Activated naive CD4-positive, alpha-beta T cell treated with anti-CD3 and anti-CD28 coated beads, Interleukin-2, amount 50 U/mL, for 24 hours (primary cell): ENCODE measurements at regions not wholly inside any gene's neighbourhood (a gene's known extent, or its start where the extent isn't known, plus 50 kb on each side); places are given as distances from the start of the nearest gene placed in this dataset.

Experiments
- H3K27ac Mint-ChIP-seq: one replicate; pipeline ENCODE4 v1.8.0; 2021; ENCODE audit warnings: mild to moderate bottlenecking, mixed read lengths
- H3K27me3 Mint-ChIP-seq: one replicate; pipeline ENCODE4 v1.8.0; 2021; ENCODE audit warnings: mixed read lengths
- H3K36me3 Mint-ChIP-seq: one replicate; pipeline ENCODE4 v1.8.0; 2021; ENCODE audit warnings: mixed read lengths
- H3K4me1 Mint-ChIP-seq: one replicate; pipeline ENCODE4 v1.8.0; 2021; ENCODE audit warnings: mixed read lengths
- H3K4me3 Mint-ChIP-seq: one replicate; pipeline ENCODE4 v1.8.0; 2021; ENCODE audit warnings: mild to moderate bottlenecking, mixed read lengths
- H3K9me3 Mint-ChIP-seq: one replicate; pipeline ENCODE4 v1.8.0; 2021; ENCODE audit warnings: mixed read lengths

DNA sequence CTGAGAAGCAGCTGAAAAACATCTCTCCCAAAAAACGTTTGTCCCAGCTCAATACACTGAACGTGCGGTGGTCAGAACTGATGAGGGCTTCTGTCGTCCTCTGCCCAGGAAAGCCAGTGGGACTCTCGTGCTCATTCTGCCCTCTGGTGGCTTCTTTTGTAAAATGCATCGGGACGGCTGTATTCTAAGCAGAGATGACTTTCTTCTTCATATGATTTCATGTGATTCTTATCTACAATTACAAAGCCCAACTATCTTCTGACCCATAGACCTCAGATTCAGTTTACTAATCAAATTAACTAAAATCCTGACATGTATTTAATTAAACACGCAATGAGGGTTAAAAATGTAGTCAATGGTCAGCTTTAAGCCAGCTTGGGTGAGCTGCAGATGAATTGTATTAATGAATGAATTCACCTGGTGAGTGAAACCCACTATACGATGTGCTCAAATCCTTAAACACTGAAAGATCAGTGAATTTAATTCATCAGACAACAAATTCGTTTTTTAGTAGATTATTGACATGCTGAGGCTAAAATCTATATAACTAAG, 117.6 kb upstream of the FAM204A start:
- H3K27me3 Mint-ChIP-seq, result peaks cover 26% of the 10 kb centered on the region
- H3K27ac Mint-ChIP-seq, result no peak overlapping the region
- H3K4me3 Mint-ChIP-seq, result peak overlapping the region; percentile 69
- H3K4me1 Mint-ChIP-seq, result peaks cover 8% of the 10 kb centered on the region
- no peaks in the 10 kb centered on the region for H3K9me3 Mint-ChIP-seq
- no peaks in the 10 kb centered on the region for H3K36me3 Mint-ChIP-seq

DNA sequence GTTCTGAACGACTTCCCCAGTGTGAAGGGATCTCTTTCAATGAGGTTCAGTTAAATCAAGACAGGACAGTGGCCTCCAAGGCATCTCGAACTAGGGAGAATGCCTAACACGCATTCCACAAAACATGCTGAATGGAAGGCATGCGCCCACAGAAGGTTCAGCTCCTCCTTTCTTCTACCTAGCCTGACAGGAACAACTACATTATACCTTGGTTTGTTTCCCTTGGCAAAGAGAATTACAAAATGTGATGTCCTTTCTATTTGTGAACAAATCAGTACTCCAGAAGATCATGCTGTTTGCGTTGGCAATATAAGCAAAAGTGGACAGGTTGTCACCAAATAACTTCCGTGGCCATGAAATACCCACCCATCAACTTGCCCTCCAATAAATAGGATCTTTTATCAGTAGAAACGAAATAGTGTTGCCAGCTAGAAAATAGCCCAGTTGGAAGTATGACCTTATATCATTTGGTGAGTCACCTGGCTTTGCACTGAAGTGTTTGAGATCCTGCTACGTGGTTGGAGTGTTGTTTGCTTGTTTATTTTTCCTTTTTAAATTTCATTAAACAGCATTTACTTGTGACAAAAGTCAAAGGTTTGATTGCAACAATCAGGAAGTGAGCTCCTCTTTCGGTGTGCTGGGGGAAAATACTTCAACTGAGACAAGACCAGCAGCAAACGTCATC, 117.0 kb upstream of the FAM204A start:
- peak overlapping the region; percentile 69 for H3K4me3 Mint-ChIP-seq
- no peak overlapping the region for H3K27ac Mint-ChIP-seq
- no peaks in the 10 kb centered on the region for H3K36me3 Mint-ChIP-seq
- H3K4me1 Mint-ChIP-seq, result peaks cover 8% of the 10 kb centered on the region
- peaks cover 22% of the 10 kb centered on the region for H3K27me3 Mint-ChIP-seq
- H3K9me3 Mint-ChIP-seq, result no peaks in the 10 kb centered on the region

DNA sequence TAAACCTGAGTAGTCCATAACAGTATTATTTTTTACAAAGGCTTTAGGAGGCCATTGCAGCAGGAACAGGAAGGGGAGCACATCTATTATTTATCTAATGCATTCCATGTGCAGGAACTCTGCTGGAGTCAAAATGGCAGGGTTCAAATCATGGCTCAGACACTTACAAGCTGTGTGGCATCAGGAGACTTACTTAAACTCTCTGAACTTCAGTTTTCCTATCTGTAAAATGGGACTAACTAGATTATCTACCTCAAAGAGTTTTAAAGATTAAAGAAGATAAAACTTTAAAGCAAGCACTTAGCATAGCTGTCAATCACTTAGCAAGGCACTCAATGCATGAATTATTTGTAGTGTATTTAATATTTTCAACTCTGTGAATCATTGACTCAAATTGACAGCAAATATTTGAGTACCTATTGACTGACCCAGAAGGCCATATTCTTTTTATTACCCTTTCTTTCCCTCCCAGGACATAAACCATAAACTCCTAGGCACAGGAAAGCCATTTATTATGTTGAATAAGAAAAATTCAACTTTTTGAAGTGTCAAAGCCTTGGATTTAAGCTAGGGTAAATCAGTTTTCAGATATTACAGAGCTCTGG, 115.8 kb upstream of the FAM204A start:
- no peak overlapping the region for H3K27ac Mint-ChIP-seq
- peaks cover 20% of the 10 kb centered on the region for H3K27me3 Mint-ChIP-seq
- H3K9me3 Mint-ChIP-seq, result no peaks in the 10 kb centered on the region
- no peak overlapping the region for H3K4me3 Mint-ChIP-seq
- peaks cover 8% of the 10 kb centered on the region for H3K4me1 Mint-ChIP-seq
- no peaks in the 10 kb centered on the region for H3K36me3 Mint-ChIP-seq

DNA sequence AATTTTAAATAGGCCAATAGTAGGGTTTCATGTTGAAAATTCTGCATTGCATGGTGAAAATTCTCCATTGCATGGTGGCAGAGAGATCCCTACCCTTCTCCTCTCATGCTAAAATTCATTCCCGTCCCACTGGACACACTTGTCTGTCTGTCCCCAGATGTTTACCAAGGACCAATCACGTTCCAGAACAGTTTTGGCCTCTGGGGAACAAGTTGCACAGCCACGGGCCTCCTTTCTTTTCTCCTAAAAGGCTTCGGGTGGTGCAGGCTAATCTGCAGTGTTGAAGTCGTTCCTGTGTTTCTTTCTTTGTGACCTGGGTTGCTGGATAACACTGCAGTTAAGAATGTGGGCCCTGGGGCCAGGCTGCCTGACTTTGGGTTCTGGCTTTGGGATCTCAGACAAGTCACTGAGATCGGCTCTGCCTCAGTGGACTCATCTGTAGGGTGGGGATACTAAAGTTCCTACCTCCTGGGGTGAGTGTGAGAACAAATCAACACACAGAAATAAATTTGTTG, 113.1 kb upstream of the FAM204A start:
- no peaks in the 10 kb centered on the region for H3K36me3 Mint-ChIP-seq
- peaks cover 14% of the 10 kb centered on the region for H3K9me3 Mint-ChIP-seq
- H3K4me3 Mint-ChIP-seq, result no peak overlapping the region
- peaks cover 8% of the 10 kb centered on the region for H3K4me1 Mint-ChIP-seq
- H3K27me3 Mint-ChIP-seq, result peaks cover 17% of the 10 kb centered on the region
- no peak overlapping the region for H3K27ac Mint-ChIP-seq

DNA sequence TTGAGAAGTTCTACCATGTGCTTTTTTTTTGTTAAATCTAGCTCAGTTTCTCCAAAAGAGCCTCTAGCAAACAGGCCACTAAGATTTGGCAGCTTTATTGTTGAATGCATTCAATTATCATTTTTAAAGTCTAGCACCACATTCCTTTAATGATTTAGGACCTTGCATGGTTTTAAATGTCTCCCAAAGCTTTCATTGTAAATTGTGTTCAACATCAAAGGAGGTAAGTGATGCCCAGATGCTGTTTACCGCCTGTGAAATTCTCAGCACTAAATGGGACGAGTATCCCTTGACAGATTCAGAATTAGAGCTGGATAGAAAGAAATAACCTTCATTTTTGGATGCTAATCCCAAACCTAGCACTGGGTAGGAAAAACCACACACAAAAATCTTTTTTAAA, 112.1 kb upstream of the FAM204A start:
- no peaks in the 10 kb centered on the region for H3K36me3 Mint-ChIP-seq
- H3K4me1 Mint-ChIP-seq, result peaks cover 3% of the 10 kb centered on the region
- H3K4me3 Mint-ChIP-seq, result no peak overlapping the region
- H3K9me3 Mint-ChIP-seq, result peaks cover 14% of the 10 kb centered on the region
- H3K27ac Mint-ChIP-seq, result no peak overlapping the region
- H3K27me3 Mint-ChIP-seq, result peaks cover 20% of the 10 kb centered on the region

DNA sequence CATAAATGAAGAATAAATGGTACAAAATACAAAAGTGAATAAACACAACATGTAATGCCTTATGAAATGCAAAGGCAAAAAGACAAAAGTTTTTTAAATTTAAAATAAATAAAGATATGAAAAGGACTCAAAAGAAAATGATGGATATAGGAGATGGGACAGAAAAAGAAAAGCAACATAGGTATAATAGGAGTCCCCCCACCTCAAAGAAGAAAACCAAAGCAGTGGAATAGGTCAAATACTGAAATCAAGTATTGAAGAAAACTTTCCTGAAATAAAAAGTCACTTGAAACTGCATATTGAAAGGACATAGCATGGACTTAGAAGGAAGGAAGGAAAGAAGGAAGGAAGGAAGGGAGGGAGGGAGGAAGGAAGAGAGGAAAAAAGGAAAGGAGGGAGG, 110.0 kb upstream of the FAM204A start:
- no peak overlapping the region for H3K27ac Mint-ChIP-seq
- no peaks in the 10 kb centered on the region for H3K4me1 Mint-ChIP-seq
- no peaks in the 10 kb centered on the region for H3K36me3 Mint-ChIP-seq
- peaks cover 14% of the 10 kb centered on the region for H3K9me3 Mint-ChIP-seq
- no peak overlapping the region for H3K4me3 Mint-ChIP-seq
- H3K27me3 Mint-ChIP-seq, result peaks cover 24% of the 10 kb centered on the region

DNA sequence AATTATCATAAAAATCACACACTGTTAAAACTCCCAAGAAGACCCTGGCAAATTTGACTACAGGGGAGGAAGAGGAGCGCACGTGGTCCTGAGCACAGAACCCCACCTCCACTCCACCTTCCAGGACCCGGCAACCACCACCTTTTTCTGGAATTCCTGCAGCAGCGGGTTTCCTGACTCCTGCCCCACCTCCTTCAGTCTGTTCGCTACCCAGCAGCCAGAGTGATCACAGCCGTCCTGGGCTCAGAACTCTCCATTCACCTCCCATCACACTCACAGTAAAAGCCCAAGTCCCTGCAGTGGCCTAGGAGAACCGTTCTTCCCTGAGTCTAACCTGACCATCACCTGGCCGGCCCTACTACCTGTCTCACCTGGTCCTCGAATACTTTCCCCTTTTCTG, 107.4 kb upstream of the FAM204A start:
- H3K4me1 Mint-ChIP-seq, result no peaks in the 10 kb centered on the region
- H3K4me3 Mint-ChIP-seq, result no peak overlapping the region
- H3K36me3 Mint-ChIP-seq, result no peaks in the 10 kb centered on the region
- no peak overlapping the region for H3K27ac Mint-ChIP-seq
- peaks cover 14% of the 10 kb centered on the region for H3K9me3 Mint-ChIP-seq
- peaks cover 23% of the 10 kb centered on the region for H3K27me3 Mint-ChIP-seq

DNA sequence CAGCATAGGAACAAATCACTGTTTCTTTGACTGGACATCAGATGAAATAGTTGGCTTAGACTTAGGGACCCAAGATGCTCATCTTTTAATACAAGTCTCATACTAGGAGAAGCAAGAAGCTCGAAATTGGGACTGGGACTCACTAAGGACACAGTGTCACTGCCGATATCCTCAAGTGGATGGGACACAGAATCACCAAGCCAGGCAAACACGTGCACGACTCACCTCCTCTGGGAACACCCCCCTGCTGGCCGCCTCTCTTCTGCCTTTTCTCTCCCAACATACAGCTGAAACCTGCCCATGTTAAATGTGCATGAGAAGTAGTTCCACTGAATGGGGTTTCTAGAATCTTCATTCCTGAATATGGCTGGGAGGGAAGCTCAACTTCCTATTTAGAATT, 106.6 kb upstream of the FAM204A start:
- Mint-ChIP-seq H3K9me3 (peaks cover 14% of the 10 kb centered on the region), H3K36me3 (no peaks in the 10 kb centered on the region), H3K27me3 (peaks cover 23% of the 10 kb centered on the region), H3K4me1 (no peaks in the 10 kb centered on the region), H3K27ac (no peak overlapping the region), H3K4me3 (no peak overlapping the region)

DNA sequence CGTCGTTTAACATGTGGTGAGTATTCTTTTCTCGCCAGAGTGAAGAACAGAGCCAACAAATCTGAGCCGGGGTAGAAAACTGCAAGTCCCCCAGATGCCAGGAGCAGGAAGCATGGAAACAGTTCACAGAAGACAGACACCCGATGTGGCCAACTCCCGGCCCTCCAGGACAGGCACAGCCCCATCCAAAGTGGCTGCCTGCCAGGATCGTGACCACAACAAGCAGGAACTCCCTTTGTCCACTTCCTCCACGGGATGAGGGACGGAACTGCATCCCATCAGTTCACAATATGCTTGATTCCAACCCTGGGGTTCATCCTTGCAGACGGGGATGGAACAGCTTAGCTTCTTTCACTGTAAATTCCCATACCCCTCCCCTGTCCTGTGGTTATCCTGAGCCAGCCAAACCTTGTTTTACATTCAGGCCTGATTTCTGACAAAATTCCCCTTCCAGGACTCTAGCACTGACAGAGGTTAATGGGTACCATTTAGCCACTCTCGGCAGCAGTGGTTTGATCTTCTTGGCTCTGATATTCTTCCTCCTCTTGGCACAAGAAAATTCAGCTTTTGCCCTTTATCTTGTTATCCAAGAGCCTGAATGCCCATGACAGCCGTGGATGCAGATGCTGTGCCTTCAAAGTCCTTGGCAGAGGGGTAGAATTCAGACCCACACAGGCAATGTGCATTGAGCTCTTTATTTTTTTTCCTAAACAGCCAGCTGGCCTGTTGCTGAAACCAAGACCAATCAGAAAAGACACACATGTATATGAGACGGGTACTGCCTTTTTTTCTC, 105.5 kb upstream of the FAM204A start:
- Mint-ChIP-seq H3K27ac (no peak overlapping the region), H3K4me3 (no peak overlapping the region), H3K9me3 (peaks cover 14% of the 10 kb centered on the region), H3K4me1 (no peaks in the 10 kb centered on the region), H3K27me3 (peaks cover 23% of the 10 kb centered on the region), H3K36me3 (no peaks in the 10 kb centered on the region)

DNA sequence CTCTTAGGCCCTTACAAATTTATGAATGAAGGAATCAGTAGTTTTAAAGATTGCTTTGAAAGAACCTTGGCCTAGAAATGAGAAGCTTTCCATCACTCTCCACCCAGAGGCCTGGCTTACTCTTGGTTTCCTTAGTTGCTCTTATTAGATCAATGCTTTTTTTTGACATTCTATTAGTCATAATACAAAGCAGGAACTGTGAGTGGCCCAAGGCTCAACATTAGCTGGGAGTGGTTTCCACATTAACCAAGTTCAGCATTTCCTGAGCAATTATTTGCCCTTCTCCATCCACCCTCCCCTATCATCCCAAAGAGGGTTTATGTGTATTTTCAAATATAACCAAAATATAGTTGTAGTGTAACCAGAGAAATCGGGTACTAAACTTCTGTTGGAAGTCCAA, 103.4 kb upstream of the FAM204A start:
- Mint-ChIP-seq H3K27me3 (peaks cover 23% of the 10 kb centered on the region), H3K4me3 (no peak overlapping the region), H3K27ac (no peak overlapping the region), H3K36me3 (no peaks in the 10 kb centered on the region), H3K4me1 (no peaks in the 10 kb centered on the region), H3K9me3 (no peaks in the 10 kb centered on the region)

DNA sequence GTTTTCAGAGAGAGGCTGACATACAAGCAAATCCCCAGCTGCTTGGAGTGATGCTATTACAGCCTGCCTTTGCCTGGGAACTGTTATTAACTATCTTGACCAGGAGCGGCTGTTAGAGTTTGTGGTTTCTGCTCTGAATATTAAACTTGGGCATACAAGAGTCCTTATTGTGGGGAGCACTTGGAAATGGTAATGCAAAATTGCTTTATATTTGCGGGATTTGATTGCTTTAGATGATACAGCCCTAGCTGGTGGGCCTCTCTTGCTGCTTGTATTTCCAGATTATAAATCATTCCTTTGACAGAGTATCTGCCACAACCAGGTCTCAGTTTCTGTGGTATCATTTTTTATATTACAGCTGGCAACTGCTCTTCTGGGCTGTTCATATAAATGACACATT, 101.9 kb upstream of the FAM204A start:
- Mint-ChIP-seq H3K27me3 (peaks cover 30% of the 10 kb centered on the region), H3K36me3 (no peaks in the 10 kb centered on the region), H3K9me3 (no peaks in the 10 kb centered on the region), H3K4me3 (no peak overlapping the region), H3K27ac (no peak overlapping the region), H3K4me1 (no peaks in the 10 kb centered on the region)

DNA sequence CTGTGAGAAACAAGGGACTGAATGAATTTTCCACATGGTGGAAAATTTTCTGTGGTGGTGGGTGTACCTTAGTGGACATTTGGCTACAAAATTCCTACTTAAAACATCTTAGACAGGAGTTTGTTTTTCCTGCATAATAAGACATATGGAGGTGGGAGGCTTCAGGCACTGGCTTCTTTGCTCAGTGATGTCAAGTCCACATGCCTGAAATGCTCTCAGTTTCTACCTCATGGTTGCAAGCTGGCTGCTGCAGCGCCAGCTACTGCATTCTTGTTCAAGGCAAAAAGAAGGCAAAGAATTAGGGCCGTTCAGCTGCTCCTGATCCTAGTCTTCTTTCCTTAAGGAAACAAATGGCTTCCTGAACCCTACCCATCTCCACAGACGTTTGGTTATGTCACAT, 99.9 kb upstream of the FAM204A start:
- Mint-ChIP-seq H3K4me1 (no peaks in the 10 kb centered on the region), H3K36me3 (no peaks in the 10 kb centered on the region), H3K9me3 (no peaks in the 10 kb centered on the region), H3K4me3 (no peak overlapping the region), H3K27me3 (peaks cover 30% of the 10 kb centered on the region), H3K27ac (no peak overlapping the region)

DNA sequence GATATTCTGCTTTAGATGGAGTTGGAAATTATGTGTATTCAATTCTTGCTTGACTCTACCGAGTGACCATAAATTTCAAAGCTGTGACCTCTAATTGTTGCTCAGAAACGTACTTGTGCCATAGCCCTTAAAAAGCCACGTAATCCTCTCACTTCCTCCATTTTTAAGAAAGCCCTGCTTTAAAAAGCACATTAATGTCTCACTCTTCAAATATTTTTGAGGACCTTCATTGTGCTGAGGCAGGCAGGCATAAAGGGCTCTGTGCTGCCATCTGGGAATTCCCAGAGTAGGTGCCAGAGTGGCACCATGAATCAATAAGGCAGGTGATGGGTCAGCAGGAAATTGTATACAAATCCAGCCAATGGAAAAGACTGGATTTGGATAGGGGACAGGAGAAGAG, 97.7 kb upstream of the FAM204A start:
- no peak overlapping the region for H3K4me3 Mint-ChIP-seq
- H3K27ac Mint-ChIP-seq, result no peak overlapping the region
- H3K9me3 Mint-ChIP-seq, result no peaks in the 10 kb centered on the region
- H3K27me3 Mint-ChIP-seq, result peaks cover 33% of the 10 kb centered on the region
- H3K36me3 Mint-ChIP-seq, result no peaks in the 10 kb centered on the region
- no peaks in the 10 kb centered on the region for H3K4me1 Mint-ChIP-seq

DNA sequence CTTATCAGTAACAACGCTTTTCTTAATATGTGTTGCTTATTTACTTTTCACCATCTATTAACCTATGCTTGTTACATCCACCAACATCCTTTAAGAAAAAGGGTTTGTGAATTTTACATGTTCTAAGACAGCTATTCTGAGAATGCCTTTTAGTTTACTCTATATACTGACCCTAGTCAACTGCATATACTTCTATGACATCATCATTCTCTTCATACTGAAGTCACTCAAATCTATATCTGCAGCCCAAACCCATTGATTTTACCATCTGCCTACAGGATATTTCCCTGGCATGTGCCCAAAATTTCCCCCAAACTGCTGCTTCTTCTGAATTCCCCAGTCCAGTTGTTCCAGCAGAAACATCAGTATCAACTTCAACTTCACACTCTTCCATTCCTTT, 94.6 kb upstream of the FAM204A start:
- Mint-ChIP-seq H3K4me1 (no peaks in the 10 kb centered on the region), H3K4me3 (no peak overlapping the region), H3K36me3 (no peaks in the 10 kb centered on the region), H3K27ac (no peak overlapping the region), H3K27me3 (peaks cover 25% of the 10 kb centered on the region), H3K9me3 (no peaks in the 10 kb centered on the region)

DNA sequence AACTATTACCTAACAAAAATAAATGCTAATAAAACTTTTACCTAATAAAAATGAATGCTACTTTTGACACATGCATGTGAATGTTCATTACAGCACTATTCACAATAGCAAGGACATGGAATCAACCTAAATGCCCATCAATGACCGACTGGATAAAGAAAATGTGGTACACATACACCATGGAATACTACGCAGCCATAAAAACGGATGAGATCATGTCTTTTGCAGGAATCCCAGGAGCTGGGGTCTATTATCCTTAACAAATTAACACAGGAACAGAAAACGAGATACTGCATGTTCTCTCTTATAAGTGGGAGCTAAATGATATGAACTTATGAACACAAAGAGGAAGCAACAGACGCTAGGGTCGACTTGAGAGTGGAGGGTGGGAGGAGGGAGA, 88.1 kb upstream of the FAM204A start:
- Mint-ChIP-seq H3K4me1 (no peaks in the 10 kb centered on the region), H3K27me3 (peaks cover 12% of the 10 kb centered on the region), H3K9me3 (no peaks in the 10 kb centered on the region), H3K4me3 (no peak overlapping the region), H3K27ac (no peak overlapping the region), H3K36me3 (no peaks in the 10 kb centered on the region)
